ENCODE measurements at regions not wholly inside any gene's neighbourhood (a gene's known extent, or its start where the extent isn't known, plus 50 kb on each side); places are given as distances from the start of the nearest gene placed in this dataset.

DNA sequence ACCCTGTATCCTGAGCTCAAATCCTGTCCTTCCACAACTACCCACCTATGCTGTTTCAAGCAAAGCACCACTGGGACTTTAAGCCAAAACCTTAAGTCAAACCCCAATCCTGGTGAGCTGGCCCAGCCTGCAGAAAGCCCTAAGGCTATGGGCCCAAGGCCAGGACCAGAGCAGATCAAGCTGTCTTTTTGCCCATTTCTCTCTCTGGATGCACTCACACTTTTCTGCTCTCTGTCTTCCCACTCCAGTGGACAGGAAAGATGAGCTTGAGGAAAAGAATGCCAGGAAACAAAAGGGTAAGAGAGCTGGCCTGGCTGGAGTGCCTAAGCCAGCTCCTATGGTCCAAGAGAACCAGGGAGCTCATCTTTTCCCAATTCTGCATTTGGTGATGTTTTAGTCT is 284.3 kb upstream of the ISX start:
- TF ChIP-seq, protein P1, sequence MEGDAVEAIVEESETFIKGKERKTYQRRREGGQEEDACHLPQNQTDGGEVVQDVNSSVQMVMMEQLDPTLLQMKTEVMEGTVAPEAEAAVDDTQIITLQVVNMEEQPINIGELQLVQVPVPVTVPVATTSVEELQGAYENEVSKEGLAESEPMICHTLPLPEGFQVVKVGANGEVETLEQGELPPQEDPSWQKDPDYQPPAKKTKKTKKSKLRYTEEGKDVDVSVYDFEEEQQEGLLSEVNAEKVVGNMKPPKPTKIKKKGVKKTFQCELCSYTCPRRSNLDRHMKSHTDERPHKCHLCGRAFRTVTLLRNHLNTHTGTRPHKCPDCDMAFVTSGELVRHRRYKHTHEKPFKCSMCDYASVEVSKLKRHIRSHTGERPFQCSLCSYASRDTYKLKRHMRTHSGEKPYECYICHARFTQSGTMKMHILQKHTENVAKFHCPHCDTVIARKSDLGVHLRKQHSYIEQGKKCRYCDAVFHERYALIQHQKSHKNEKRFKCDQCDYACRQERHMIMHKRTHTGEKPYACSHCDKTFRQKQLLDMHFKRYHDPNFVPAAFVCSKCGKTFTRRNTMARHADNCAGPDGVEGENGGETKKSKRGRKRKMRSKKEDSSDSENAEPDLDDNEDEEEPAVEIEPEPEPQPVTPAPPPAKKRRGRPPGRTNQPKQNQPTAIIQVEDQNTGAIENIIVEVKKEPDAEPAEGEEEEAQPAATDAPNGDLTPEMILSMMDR (IDR thresholded peaks at IDR 0.05), result no peak
- TF ChIP-seq POLR2AphosphoS5 (IDR thresholded peaks at IDR 0.05), result no peak
